Glomerular endothelial cell (primary cell): ENCODE measurements at regions not wholly inside any gene's neighbourhood (a gene's known extent, or its start where the extent isn't known, plus 50 kb on each side); places are given as distances from the start of the nearest gene placed in this dataset.

Experiments
- DNase-seq: peaks from one replicate; pipeline ENCODE4 v3.0.0-alpha.2; 2011; ENCODE audit warnings: low read depth, low spot score; ENCODE audit errors: extremely low read depth

DNA sequence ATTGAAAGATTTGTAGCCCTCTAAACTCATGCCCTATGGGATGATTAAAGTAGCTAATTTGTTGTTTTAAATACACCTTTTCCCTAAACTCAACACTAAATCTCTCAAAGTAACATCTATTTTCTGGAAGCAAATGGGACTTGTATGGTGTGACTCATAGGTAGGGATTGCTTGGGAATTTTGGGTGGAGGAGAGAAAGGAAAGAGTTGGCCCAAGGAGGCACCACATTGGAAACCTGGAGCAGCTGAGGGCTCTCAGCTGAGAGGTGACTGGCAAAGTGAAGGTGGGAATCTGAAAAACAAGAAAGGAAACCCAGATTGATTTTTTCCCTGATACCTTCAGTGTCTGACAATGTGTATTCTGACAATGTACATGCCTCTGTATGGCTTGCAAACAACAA is 114.8 kb upstream of the PRICKLE1 start:
- DNase-seq = no peak

DNA sequence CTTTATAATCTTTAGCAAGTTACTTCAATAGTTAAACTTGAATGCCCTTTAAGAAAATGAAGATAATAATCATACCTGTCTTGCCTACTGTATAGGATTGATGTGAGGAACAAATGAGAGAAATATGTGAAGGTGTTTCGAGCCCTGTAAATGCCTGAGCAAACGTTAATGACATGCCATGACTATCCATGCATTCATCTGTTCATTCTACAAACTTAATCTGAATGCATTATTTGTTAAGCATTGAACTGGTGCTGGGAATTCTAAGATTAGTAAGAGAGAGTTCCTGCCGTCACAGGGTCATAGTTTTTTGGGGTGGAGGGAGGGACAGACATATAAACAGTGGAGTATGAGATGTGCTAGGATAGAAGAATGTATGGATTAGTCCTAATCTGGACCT is 111.5 kb upstream of the PRICKLE1 start:
- no peak for DNase-seq

DNA sequence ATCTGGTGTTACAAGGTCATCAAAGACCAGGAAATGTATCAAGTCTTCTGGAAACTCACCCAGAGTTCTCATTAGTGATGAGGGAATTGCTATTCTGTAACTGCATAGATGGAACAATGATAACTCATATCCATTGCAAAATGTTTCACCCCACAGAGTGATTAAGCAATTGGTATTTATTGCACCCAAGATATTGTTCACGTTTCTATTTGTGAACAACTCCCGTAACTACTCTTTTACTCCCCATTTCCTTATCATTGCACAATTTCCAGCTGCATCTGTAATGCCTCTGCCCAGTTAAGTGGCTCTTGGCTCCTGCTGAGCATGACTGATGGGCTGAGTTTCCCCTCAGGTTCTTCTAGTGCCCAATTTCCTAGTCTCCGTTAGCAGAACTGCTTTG is 108.7 kb upstream of the PRICKLE1 start:
- no peak for DNase-seq

DNA sequence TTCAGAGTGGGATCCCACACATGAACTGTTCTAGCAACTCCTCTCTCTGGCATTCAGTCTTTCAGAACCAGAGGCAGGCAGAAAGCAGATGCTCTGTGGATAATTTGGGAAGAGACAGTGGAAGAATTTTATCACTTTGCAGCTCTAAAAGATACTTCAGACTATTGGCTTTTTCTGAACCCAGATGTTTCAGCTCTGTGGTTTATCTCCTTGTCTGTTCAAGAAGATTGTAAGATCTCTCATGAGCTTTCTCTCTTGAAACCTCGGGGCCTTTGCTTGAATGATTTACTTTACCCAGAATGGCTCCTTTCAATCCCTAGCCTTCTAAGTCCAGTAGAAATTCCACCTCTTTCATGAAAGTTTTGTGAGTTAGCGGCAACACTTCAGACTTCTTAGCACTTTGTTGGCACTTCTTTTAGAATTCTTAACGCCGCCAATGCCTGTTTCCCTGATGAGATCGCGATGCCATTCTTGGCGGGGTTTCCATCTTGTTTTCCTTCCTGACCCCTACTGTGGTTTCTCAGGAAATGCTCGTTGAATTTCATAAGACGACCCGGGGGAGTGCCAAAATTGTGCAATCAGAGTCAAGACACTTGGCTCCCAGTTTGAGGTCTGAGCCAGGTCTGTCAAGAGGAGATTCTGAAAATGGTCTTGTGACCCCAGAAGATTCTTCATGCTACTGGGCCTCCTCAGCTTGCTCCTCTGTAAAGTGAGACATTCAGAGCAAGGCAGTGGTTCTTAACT is 107.0 kb upstream of the PRICKLE1 start:
- no peak for DNase-seq

DNA sequence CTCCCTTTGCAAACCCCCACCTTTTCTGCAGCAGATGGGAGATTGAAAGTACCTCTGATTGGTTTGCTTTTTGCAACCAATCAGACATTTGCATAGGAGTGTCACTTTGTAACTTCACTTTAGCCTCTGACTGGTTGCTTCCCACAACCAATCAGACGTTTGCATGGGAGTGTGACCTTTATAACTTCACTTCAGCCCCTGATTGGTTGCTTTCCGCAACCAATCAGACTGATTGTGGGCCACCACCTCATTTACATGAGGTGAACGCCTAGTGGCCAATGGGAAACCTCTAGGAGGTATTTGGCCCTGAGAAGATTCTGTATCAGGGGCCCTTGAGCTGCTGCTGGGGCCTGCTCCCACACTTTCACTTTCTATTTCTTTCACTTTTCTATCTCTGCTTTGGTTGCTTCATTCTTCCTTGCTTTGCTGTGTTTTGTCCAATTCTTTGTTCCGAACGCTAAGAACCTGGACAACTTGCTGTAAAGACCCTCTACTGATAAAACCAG is 106.0 kb upstream of the PRICKLE1 start:
- DNase-seq = no peak

DNA sequence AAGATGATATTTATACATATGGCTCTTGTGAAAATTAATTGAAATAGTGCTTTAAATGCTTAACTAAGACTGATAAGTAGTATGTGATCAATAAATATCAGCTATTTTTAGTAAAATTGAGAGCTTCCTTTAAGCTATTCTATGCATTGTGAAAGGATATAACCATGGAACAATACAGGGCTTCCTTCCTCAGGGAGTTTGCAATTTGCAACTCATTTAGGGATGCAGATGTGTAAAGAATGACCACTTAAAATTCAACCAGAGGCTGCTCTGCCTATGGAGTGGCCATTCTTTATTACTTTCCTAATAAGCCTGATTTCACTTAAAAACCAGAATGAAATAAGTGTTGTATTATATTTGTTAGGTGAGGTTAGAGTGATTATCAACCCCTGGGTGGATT is 103.2 kb upstream of the PRICKLE1 start:
- DNase-seq = no peak

DNA sequence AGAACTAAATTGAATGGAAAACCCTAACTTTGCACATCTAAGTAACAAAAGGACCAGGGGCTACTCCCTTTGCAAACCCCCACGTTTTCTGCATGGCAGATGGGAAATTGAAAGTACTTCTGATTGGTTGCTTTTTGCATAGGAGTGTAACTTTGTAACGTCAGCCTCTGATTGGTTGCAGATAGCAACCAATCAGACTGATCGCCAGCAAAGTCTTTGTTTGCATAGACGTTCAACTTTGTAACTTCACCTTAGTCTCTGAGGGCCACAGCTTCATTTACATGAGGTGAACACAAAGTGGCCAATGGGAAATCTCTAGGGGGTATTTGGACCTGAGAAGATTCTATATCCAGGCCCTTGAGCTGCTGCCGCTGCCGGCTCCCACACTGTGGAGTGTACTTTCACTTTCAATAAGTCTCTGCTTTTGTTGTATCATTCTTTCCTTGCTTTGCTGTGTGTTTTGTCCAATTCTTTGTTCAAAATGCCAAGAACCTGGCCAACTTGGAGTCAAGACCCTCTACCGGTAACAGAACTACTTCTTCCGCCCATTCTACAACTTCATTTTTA is 102.5 kb upstream of the PRICKLE1 start:
- no peak for DNase-seq

DNA sequence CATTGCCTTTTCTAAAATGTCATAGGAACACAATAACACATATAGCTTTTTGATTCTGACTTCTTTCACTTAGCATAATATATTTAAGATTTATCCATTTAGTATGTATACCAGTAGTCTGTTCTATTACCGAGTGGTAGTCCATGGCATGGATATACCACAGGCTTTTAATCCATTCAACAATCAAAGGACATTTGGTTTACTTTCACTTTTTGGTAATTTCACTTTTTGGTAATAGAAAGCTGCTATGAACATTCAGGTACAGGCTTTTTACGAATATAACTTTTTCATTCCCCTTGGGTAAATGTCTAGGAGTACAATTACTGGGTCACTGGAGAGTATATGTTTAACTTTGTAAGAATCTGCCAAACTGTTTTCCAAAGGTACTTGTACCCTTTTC is 100.7 kb upstream of the PRICKLE1 start:
- DNase-seq = no peak

DNA sequence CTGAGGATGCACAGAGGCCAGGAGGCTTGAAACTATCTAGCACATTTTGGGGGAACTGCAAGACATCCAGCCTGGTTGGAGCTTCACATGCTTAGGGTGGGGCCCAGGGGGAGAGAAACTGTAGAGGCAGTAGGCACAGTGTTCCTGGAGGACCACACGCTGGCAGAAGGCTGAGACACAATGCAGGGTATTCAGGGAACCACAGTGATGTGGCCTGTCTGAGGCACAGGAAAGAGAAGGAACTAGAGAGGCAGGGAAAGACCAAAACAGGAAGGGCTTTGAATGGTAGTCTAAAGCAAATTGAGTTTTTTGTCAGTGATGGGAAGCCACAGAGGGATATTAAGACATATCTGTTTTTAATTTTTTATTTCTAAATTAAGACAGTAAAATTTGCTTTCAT is 100.2 kb upstream of the PRICKLE1 start:
- no peak for DNase-seq

DNA sequence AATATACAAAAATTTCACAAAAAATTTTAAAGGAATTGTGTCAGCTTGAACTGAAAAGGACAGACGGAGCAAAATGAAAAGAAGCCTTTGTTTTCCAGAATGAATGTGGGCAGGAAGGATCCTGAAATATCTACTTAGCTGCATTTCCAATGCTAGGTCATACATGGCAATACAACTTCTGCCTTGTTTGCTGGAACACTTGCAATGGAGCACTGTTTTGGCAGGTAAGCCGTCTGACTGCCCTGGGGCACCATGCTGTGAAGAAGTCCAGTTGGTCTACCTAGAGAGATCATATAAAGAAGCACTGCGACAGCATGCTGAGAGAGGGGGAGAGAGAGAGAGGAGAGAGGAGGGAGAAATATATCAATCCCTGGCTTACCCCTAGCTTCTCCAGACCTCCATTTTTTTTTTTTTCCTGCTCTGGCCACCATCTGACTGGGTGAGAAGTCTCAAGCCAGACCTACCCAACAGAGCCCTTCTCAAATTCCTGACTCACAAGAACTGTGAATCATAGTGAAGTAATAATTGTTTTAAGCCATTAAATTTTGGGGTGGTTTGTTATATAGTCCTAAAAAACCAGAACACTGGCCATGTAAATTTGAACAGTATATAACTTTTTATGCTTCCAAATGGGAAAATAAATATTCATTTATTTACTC is 97.1 kb upstream of the PRICKLE1 start:
- DNase-seq = no peak

DNA sequence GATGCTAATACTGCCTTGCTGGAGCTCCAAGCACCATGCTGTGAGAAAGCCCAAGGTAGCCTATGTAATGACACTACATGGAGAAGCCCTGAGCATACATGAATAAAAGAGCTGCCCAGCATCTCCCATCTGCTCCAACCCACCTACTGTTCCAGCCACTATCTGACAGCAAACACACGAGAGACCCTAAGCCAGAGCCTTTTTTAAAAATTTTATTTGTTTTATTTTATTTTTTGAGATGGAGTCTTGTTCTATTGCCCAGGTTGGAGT is 95.2 kb upstream of the PRICKLE1 start:
- DNase-seq = no peak

DNA sequence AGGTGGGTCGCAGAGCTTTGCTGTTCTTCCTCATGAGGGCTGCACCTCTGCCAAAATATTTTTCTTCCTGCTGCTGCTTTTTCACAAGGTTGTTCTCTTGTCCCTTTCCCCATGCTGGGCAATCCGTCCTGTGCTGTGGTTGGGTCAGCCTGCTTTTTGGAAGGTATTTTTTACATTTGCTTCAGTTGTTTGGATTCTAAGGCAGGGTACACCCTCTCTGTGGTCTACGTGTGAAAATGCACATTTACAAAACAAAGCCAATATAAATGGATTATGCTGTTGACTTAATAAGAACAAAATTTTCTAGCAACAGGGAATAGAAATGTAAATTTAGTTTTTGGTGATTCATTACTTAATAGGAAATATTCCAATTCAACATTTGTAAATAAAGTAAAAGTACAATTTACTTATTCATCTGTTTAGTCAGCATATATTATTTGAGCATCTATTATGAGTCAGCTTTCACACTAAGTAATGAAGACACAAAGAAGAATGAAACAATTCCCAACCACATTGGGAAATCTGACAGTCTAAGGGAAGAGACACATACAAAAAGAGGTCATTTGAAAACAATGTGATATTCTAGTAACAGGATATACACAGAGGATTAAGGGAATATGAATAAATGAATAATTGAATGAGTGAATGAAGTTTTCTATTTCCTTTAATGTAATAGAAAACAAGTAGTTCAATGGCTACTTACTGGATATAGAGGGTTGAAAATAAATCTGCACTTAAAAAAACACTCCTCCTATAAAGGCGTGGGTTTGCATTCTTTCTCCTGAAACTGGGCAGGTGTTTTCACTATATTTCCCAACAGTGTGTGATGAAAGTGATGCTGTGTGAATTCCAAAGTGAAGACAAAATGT is 94.6 kb upstream of the PRICKLE1 start:
- DNase-seq = no peak

DNA sequence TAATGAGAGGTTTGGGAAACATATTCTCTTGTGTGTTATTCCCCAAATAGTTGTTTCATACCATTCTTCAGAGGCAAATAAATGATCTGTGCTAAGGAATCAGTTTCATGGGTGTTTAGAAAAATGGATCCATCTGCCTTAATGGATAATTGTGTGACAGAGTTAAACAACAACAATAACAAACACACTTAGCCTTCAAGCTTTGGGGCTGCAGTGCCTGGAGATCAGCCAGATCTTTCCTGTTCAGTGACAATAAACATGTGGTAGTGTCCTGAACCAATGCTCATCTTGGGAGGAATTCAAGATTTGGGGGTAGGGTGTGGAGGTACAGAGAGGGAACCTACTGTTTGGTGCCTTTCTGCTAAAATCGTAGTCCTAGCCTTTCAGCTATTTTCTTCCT is 93.7 kb upstream of the PRICKLE1 start:
- no peak for DNase-seq

DNA sequence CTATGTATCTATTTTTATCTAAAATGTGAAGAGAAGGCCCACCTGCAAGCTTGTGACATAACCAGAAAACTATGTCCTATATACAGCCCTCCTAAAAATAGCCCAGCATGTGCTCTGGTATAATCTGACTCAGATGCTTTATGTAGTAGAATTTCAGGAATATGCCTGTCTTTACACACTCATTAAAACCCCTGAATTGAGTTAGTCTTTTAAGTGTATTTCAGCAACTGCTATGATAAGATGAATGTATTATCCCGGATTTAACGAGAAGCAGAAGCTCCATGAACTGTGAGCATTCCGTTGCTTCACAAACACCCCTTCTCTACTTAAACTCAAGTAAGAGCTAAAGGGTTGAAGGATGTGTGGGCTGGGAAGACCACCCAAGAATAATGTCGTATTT is 89.9 kb upstream of the PRICKLE1 start:
- DNase-seq = no peak

DNA sequence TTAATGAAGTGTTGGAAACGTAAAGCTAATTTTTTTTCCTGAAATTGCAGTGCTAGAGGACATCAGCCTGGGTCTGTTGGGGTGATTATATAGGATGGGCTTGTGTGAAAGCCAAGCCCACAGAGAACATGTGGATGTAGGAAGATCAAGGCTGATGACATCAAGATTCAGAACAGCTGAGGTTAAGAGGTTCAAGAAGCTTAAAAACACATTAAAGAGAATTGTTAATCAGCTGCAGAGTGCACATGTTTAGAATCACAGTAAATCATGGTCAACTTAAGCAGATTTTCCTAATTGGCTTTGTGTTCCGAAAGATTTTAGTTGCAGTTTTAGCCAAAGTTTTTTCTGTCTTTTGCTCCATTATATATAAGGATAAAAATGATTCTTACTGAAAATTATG is 87.9 kb upstream of the PRICKLE1 start:
- DNase-seq = no peak

DNA sequence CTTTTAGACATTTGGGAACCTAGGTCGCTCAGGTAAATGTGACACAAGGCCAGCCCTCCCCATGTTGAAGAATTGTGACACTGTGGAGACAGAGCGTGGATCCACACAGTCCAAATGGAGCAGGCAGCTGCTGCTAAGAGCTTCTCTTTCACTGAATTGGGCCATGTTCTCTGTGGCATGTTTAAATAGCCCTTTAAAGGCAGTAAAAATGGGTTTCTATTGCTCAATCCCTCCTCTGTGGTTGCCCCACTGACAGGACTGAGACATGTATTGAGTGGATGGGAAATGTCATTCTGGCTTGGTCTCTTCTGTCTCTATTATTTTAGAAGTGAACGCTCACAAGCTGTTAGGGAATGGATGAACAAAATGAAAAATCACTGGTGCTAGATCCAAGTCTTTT is 84.0 kb upstream of the PRICKLE1 start:
- DNase-seq = no peak

DNA sequence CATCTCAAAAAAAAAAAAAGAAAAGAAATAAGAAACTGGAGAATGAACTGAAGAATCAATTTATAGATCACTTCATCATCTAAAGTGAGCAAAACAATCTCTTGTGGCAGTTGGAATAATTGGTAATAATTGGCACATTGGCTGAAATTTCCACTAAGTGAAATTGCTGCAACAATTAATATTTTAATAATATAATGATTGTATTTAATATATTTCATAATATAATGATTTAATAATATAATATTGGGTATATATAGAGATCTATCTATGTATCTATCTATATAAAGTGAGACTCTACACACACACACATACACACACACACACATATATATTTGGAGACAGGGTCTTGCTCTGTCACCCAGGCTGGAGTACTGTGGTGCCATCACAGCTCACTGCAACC is 81.2 kb upstream of the PRICKLE1 start:
- no peak for DNase-seq

DNA sequence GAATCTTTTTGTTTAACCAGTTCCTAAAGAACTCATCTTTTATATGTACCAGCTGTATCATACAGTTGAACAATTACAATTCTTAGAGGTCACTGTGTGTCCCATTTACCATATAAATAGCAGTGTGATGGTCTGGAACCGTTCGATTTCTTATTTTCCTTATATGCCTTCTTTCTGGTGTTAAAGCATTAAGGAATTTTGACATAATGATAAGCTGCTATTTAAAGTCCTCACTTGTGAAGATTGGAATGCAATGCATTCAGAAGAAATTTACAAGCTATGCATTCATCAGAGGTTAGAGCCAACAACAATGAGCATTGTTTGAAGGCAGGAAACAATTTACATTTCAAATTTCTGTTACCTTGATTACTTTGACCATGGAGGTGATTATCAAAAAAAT is 80.0 kb upstream of the PRICKLE1 start:
- no peak for DNase-seq

DNA sequence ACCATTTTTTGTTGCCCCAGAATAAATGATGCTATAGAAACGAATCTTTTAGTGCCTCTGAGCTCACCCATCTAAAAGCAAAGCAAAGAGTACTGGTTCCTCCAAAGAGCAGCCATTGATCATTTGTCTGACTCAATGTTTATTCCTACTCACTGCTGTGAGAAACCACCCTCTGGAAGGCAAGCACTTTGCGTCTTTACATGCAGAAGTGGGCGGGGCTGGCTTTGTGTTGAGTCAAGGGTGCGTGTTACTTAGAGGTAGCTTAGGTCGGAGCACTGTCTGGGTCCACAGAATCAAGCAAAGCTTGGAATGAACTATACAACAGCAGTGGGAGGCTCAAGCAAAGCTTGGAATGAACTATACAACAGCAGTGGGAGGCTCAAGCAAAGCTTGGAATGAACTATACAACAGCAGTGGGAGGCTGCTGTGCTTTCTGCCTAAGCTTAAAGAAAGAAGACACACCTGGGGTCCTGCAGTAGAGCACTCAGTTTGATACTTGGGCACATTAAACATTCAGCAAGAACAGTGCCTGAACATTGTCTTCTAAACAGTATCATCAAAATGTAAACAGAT is 77.2 kb upstream of the PRICKLE1 start:
- DNase-seq = no peak

DNA sequence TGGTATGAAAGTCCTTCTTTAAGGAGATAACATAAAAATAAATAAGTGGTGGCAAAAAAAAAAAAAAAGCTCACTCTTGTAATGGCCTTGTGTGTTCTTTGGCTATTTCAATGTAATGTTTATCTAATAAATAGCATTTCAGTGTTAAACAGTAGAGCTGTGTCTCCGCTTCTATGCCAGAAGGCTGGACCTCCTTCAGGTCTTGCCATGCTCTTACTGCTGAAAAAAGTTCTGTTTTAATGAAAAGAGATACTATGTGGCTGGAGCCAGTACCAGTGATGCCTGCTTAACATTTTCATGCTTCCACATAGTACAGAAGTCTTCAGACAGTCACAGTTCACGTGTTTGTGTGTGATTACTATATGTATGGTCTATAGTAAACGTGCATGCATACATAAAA is 74.1 kb upstream of the PRICKLE1 start:
- no peak for DNase-seq
